LoVo (cell line): ENCODE measurements at regions not wholly inside any gene's neighbourhood (a gene's known extent, or its start where the extent isn't known, plus 50 kb on each side); places are given as distances from the start of the nearest gene placed in this dataset.
A peak's percentile ranks its signal among the peaks of the same experiment; 100 is the strongest.
"Not testable (repeated sequence)": the region's sequence is repeated elsewhere in the genome, so short reads cannot be mapped to it uniquely, and the experiment has no call there.

Experiments
- DNase-seq: peaks from one replicate; pipeline ENCODE4 v3.0.0-alpha.2; 2016; ENCODE audit warnings: low spot score

DNA sequence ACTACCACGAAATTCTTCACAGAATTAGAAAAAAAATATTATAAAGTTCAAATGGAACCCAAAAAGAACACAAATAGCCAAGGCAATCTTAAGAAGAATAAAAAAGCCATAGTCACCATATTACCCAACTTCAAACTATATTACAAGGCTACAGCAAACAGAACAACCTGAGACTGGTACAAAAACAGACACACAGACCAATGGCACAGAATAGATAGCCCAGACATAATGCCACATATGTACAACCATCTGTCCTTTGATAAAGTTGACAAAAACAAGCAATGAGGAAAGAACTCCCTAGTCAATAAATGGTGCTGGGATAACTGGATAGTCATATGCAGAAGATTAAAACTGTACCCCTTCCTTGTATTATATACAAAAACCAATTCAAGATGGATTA, 808.5 kb upstream of the ZWINT start:
- DNase-seq = no peak

GRCh38 chr10:57168611-57169240, 807.7 kb upstream of the ZWINT start:
- no peak for DNase-seq

DNA sequence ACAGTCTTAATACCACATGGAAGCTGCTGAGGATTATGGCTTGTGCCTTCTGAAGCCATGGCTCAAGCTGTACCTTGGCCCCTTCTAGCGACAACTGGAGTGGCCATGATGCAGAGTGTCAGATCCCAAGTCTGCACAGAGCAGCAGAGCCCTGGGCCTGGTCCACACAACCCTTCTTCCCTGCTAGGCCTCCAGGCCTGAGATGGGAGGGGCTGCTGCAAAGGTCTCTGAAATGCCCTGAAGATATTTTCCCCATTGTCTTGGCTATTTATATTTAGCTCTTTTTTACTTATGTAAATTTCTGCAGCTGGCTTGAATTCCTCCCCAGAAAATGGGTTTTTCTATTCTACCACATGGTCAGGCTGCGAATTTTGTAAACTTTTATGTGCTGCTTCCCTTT, 804.6 kb upstream of the ZWINT start:
- DNase-seq = no peak

DNA sequence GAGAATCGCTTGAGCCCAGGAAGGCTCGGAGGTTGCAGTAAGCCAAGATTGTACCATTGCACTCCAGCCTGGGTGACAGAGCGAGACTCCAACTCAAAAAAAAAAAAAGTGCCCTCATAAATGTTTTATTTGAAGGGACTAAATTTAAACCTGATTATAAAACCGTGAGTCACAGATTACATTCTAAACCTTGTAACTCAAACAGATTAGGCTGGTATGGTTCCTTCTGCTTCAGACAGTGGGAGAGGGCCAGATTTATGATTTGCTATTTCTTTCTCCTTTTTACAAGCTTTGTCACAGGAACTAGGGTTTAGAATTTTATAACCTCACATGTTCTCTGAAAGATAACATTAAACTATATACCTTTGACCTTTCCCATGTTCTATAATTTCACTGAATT, 801.2 kb upstream of the ZWINT start:
- peak; percentile 56 for DNase-seq

DNA sequence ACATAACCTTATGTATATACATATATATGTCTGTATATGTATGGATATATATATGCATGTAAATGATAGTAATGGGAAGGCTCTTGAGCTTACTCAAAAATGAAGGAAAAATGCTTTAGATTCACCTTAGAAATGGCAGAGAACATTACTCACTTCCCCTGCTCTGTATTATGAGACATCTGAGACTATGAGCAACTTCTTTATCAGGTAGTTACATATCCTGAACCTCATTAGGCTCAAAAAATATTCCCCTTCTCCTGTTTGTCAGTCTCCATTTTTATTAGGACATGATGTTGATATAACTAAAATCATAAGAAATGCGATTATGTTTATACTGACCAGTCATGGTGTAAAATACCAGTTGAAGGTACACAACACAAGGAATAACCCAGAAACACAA, 800.1 kb upstream of the ZWINT start:
- no peak for DNase-seq

DNA sequence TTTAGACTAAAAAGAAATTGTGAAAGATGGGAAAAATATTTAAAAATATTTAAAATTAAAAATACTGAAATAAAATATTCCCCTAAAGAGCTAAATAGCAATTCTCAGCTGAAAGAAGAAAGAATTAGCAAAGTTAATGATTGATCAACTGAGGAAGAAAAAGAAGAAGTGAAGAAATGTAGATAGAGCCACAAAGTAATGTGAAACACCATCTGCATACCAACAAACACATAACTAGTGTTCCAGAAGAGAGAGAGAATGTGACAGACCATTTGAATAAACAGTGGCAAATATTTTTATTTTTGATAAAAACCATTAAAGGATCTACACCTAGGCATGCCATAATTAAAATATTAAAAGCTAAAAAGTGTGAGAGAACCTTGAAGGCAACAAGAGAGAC, 784.5 kb upstream of the ZWINT start:
- DNase-seq = no peak

GRCh38 chr10:57142925-57143576, 782.0 kb upstream of the ZWINT start:
- DNase-seq = no peak

DNA sequence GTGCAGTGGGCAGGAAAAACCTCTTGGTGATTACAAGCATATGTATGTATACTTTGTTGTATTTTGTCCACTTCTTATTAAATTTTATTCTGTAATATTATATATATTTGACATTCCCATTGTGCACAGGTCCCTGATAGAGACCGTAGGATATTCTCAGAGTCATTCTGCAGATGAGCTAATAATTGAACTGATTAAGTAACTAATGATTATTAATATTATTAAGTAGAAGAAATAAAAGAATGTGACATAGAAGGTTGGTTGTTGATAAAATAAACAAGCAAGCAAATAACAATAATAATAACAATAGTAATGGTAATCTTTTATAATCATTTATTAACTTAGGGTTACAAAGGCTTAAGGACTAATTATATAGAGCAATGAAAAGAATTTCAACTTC, 780.6 kb upstream of the ZWINT start:
- no peak for DNase-seq

DNA sequence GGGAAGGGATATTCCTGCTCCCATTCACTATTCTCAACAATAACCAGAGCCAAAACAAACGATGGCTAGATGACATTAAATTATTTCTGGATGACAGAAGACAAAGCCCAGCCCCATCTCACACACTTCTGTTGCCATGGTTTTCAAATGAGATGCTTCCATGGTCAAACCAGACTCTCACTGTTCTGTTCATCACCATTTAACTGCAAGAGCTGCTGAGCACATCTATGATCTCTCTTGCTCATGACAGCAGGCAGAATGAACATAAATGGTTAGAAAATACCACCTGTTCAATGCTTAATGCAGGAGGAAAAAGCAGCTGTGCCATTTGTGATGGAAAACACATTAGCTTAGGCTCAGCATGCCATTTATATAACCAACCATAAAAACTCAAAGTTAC, 758.6 kb upstream of the ZWINT start:
- no peak for DNase-seq

GRCh38 chr10:57113545-57113944, 752.5 kb upstream of the ZWINT start:
- no peak for DNase-seq

DNA sequence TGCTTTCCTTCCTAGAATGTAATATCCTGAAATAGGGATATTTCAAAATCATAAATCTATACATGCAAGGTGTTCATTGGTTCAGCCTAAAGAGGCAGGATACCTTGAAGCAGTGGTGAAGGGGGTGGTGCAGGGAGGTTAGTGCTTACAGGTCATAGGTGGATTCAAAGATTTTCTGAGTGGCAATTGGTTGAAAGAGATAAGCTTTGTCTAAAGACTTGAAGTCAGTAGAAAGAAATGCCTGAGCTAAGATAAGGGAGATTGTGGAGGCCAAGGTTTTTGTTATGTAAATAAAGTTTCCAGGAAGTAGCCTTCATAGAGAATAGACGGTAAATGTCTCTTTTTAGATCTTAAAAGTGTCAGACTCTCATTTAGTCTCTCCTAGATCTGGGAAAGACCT, 741.2 kb upstream of the ZWINT start:
- no peak for DNase-seq

DNA sequence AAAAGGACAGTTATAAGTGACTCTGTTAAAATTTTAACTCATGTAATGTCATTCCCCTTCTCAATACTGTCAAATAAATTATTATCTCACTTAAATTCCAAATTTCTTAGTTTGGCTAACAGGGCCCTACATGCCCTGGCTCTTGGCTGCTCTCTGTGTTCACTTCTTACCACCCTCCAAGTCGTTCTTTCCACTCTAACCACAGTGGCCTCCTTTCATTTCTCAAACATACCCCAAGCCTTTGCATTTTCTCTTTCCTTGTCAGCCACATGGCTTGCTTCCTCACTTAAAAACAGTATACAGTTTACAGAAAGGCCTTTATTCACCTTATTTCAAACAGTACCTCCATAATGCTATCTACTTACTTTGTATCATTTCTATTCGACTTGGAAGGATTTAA, 737.1 kb upstream of the ZWINT start:
- DNase-seq = no peak

DNA sequence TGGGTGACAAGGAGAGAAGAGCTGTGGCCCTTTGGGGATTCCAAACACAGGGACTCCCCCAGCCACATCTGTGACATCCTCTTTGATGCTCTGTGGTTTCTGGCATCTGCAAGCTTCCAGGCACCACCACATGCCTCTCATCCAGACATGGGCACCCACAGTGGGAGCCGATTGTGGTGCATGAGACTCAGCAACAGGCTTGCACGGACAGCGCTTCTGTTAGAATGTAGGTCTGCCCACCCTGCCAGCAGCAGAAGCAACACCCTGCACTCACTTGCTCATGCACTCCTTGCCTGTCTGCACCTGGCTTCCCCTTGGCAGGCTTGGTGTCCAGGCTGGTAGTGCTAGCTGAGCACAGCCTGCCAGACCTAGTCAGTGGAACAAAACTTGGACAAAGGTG, 735.0 kb upstream of the ZWINT start:
- DNase-seq = no peak

GRCh38 chr10:57094965-57095364, 733.9 kb upstream of the ZWINT start:
- DNase-seq = no peak

GRCh38 chr10:57094083-57094482, 733.0 kb upstream of the ZWINT start:
- no peak for DNase-seq

DNA sequence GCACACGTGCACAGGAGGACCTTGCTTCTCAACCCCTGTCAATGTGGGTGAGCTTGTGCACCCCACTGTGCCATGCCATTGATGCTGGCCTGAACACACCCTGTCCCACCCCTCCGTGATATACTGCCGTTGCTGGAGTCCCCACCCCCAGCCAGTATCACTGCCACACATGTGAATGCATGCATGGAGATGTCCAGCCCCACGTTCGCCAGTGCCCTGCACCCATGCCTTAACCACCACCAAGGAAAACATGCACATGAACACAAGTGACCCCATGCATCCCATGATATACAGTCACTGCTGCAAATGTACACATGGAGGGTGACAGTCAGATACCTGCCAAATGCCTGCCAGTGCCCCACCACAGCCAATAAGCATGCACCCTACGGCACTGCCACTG, 692.5 kb upstream of the ZWINT start:
- DNase-seq = no peak

DNA sequence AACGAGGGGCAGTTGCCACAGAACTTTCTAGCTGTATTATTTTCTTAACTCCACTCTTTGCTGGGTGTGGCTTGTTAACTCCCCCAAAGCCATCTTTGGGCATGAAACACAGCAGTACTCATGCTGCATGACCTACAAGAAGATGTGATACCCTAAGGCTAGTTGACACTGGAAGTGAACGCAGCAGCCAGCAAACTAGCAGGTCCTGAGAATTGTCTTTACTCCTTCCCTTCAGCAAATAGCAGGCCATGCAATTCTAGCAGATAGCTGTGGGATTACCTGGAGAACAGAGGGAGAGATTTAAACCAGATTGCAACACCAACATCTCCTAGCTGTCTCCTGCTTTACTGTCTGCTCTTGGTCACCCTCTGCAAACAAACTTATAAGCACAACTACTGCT, 688.0 kb upstream of the ZWINT start:
- DNase-seq = no peak

DNA sequence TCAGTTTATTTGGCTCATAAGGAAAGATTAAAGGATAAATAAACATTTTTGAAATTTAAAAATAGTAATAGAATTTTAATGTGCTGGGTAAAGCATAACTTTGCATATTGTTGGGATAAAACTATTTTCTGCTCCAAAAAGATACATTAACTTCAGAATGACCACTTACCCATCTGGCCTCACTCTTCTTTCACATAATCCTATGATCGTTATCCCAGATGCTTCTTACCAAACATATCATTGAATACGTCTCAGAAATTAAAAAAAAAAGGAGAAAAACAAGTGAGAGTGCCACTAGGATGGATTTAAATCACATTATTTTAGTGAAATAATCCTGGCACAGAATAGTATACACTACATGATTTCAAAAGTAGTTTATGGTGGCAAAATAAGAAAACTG, 677.5 kb upstream of the ZWINT start:
- DNase-seq = no peak

DNA sequence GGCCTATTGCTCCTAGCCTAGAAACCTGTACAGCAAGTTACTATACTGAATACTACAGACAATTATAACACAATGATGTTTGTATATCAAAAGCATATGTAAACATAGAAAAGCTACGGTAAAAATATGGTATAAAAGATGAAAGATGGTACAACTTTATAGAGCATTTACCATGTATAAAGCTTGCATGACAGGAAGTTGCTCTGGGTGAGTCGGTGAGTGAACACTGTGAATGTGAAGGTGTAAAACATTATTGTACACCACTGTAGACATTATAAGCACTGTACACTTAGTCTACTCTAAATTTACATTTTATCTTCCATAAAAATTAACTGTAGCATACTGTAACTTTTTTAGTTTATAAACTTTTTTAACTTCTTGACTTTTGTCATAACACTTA, 674.3 kb upstream of the ZWINT start:
- no peak for DNase-seq

DNA sequence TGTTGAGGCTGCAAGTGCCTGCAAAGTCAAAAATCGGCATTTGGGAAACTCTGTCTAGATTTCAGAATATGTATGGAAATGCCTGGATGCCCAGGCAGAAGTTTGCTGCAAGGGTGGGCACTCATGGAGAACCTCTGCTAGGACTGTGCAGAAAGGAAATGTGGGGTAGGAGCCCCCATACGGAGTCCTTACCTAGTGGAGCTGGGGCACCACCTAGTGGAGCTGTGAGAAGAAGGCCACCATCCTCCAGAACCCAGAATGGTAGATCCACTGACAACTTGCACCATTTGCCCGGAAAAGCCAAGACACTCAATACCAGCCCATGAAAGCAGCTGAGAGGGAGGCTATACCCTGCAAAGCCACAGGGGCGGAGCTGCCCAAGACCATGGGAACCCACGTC, 671.2 kb upstream of the ZWINT start:
- DNase-seq = not testable (repeated sequence)

DNA sequence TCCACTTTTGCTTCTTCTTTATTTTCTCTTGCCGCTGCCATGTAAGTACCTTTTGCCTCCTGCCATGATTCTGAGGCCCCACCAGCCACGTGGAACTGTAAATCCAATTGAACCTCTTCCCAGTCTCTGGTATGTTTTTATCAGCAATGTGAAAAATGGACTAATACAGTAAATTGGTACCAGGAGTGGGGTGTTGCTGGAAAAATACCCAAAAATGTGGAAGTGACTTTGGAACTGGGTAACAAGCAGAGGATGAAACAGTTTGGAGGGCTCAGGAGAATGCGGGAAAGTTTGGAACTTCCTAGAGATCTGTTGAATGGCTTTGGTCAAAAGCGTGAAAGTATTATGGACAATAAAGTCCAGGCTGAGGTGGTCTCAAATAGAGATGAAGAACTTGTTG, 670.3 kb upstream of the ZWINT start:
- no peak for DNase-seq

GRCh38 chr10:57026307-57026706, 665.2 kb upstream of the ZWINT start:
- no peak for DNase-seq

GRCh38 chr10:57023626-57024025, 662.6 kb upstream of the ZWINT start:
- DNase-seq = no peak

DNA sequence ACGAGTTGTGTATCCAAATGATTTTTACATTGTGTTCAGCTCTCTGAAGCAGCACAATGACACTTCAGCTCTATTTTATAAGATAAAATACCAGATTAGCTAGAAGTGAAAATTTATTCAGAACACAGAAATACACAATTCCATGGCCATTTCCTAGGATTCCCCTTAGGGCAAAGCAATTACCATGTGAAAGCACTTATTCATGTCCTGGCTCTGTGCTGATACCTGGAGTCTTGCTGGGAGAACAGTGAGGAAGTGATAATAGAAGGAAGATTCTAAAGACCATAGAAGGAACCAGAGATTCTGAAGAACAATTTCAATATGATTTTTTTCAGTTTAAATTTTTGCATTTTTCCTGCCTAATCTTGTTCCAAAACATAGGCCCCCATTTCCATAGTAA, 657.4 kb upstream of the ZWINT start:
- DNase-seq = no peak
